ENCODE measurements at regions not wholly inside any gene's neighbourhood (a gene's known extent, or its start where the extent isn't known, plus 50 kb on each side); places are given as distances from the start of the nearest gene placed in this dataset.

- no peak overlapping the region for H3K4me3 ChIP-seq (ENCODE audit: low read length)
Observed at GRCh38 chr7:153920897-153921296, 131.3 kb upstream of the DPP6 start.

DNA sequence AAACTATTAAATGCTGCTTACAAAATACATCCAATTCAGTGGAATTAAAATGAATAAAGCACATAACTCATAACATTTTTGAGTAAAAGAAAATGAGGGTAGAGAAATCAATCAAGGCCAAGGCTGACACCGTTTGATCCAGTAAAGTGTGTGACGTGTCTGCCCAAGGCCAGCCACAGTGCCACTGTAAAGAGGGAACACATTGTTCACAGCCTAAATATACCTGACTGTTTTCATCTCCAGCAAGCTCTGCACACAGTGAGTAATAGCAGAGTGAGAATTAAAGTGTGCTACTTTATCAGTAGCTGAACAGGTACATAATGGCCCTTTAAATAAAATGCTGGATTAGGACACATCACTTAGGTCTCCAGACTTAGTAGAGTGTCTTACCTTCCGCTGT, 130.8 kb upstream of the DPP6 start:
- DNase-seq (ENCODE audit: low read depth): no peak
- H3K4me3 ChIP-seq (ENCODE audit: low read length): no peak overlapping the region
- TF ChIP-seq CTCF (IDR thresholded peaks at IDR 0.05; ENCODE audit: insufficient read depth, low read depth, low read length, missing control alignments): no peak

More at GRCh38 chr7:153920897-153921296, 131.3 kb upstream of the DPP6 start:
- TF ChIP-seq CTCF (IDR thresholded peaks at IDR 0.05; ENCODE audit: insufficient read depth, low read depth, low read length, missing control alignments): no peak
- DNase-seq (ENCODE audit: low read depth): no peak

- DNase-seq (ENCODE audit: low read depth): no peak
- no peak overlapping the region for H3K4me3 ChIP-seq (ENCODE audit: low read length)
- no peak for TF ChIP-seq CTCF (IDR thresholded peaks at IDR 0.05; ENCODE audit: insufficient read depth, low read depth, low read length, missing control alignments)
Observed at GRCh38 chr7:153930696-153931095, 121.5 kb upstream of the DPP6 start.

DNA sequence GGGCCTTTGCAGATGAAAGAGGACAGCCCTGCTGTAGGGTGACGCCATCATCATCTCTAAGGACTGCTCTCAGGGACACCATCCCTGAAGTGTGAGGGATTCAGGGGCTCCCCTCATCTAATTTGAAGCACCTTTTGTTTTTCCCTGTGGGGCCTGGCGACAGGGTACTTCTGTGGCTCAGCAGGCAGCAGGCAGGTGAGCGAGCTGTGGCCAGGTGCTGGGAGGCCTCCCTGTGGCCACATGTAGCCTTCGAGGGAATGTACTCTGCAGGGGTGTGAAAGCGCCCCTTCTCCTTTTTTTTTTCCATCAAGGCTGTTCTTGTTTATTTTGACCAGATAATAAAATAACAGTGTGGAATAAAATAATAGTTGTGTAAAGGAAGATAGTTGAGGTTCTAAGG, 118.2 kb upstream of the DPP6 start:
- no peak for TF ChIP-seq CTCF (IDR thresholded peaks at IDR 0.05; ENCODE audit: insufficient read depth, low read depth, low read length, missing control alignments)
- no peak overlapping the region for H3K4me3 ChIP-seq (ENCODE audit: low read length)
- no peak for DNase-seq (ENCODE audit: low read depth)

DNA sequence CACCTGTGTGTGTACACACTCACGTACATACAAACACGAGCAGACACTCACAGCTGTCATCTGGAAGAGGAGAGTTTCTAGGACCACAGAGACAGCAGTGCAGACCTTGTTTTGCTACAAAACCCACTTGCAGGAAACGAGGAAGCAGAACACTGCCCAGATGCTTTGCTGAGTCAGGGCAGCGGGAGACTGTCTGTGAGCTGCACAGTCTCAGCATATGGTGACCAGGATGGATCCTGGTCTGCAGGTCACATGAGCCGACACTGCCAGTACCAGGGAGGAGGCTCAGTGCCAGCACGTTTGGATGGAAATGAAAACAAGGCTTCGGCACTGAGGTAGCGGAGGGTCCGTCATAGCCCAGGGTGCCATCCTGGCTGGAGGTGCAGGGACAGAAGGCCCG, 117.6 kb upstream of the DPP6 start:
- no peak for TF ChIP-seq CTCF (IDR thresholded peaks at IDR 0.05; ENCODE audit: insufficient read depth, low read depth, low read length, missing control alignments)
- no peak for DNase-seq (ENCODE audit: low read depth)
- H3K4me3 ChIP-seq (ENCODE audit: low read length): no peak overlapping the region

- no peak for DNase-seq (ENCODE audit: low read depth)
- no peak for TF ChIP-seq CTCF (IDR thresholded peaks at IDR 0.05; ENCODE audit: insufficient read depth, low read depth, low read length, missing control alignments)
- H3K4me3 ChIP-seq (ENCODE audit: low read length): no peak overlapping the region
Observed at GRCh38 chr7:153935095-153935494, 117.1 kb upstream of the DPP6 start.

GRCh38 chr7:153938451-153938850, 113.7 kb upstream of the DPP6 start:
- no peak for DNase-seq (ENCODE audit: low read depth)
- no peak overlapping the region for H3K4me3 ChIP-seq (ENCODE audit: low read length)
- TF ChIP-seq CTCF (IDR thresholded peaks at IDR 0.05; ENCODE audit: insufficient read depth, low read depth, low read length, missing control alignments): no peak

All from epithelial cell of esophagus (primary cell).